ENCODE measurements at regions not wholly inside any gene's neighbourhood (a gene's known extent, or its start where the extent isn't known, plus 50 kb on each side); places are given as distances from the start of the nearest gene placed in this dataset.
"Not testable (repeated sequence)": the region's sequence is repeated elsewhere in the genome, so short reads cannot be mapped to it uniquely, and the experiment has no call there.

DNA sequence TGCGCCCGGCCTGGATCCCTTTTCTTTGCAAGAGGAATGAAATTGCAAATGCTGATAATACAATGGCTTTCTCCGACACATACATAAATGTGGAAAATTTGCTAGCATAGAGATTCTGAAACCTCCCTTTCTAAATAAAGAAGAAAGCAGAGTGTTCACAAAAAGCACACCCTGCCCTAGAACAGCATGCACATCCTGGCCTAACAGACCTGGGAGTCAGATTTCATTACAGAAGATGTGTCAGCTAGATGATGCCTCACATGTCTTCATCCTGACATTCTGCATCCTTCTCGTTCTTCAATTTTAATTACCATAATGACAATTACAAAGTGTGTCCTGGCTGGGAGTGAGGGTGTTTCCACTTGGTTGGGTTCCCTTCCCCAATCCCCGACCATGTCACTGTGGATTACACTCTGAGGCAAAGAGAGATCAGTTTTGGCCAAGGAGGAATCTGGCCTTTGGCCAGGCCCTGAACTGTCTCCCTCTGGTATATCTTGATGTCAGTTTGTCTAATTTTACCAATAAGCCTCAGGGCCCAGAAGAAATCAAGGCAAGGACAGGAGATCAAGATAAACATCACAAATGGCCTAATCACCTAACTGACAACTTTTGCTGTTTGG, 104.9 kb upstream of the SPATA12 start:
- DNase-seq (ENCODE audit: low spot score), result no peak

DNA sequence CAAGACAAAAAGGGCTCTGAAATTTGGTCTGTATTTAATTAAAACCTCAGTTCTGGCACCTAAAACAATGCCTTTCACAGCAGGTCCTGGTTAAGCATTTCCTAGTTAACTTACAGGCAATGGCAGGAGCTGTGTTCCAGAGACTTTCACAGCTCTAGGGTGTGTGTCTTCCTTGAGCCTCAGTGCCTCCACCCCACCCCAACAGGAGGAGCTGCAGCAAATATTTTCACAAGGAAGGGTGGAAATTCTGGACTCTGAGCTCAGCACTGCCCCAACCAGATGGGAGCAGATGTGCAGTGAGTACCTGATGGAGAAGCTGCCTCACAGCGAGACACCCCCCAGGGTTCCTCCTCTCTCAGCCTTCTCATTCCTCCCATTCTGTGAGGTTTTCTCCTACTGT, 106.3 kb upstream of the SPATA12 start:
- no peak for DNase-seq (ENCODE audit: low spot score)

GRCh38 chr3:56952846-56953245, 107.6 kb upstream of the SPATA12 start:
- no peak for DNase-seq (ENCODE audit: low spot score)

DNA sequence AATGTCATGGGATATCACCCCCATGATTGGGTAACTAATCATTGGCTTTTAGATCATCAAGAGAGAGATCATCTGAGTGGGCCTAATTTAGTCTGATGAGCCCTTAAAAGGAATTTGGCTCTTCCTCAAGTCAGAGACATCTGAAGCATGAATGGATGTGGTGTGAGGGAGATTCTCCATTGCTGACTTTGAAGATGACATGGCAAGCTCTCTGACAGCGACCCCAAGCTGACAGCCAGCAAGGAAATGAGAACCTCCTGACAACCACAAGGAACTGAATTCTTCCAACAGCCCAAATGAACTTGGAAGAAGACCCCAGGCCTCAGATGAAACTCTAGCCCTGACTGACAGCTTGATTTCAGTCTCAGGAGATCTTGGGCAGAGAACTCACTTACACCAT, 108.4 kb upstream of the SPATA12 start:
- DNase-seq (ENCODE audit: low spot score), result no peak

- DNase-seq (ENCODE audit: low spot score), result no peak
Observed at GRCh38 chr3:56951366-56951765, 109.1 kb upstream of the SPATA12 start.

DNA sequence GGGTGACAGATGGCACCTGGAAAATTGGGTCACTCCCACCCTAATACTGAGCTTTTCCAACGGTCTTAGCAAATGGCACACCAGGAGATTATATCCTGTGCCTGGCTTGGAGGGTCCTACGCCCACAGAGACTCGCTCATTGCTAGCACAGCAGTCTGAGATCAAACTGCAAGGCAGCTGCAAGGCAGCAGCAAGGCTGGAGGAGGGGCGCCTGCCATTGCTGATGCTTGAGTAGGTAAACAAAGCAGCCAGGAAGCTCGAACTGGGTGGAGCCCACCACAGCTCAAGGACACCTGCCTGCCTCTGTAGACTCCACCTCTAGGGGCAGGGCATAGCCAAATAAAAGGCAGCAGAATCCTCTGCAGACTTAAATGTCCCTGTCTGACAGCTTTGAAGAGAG, 115.1 kb upstream of the SPATA12 start:
- not testable (repeated sequence) for DNase-seq (ENCODE audit: low spot score)

DNA sequence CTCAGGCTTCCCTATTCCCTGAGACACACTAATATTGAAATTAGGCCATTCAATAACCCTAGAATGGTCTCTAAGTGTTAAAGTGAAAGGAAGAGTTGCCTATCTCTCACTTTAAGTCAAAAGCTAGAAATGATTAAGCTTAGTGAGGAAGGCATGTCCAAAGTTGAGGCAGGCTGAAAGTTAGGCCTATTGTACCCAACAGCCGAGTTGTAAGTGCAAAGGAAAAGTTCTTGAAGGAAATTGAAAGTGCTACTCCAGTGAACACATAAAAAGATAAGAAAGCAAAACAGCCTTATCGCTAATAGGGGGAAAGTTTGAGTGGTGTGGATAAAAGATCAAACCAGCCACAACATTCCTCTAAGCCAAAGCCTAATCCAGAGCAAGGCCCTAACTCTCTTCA, 117.9 kb upstream of the SPATA12 start:
- DNase-seq (ENCODE audit: low spot score), result no peak

GRCh38 chr3:56940976-56941375, 119.5 kb upstream of the SPATA12 start:
- DNase-seq (ENCODE audit: low spot score), result no peak

- no peak for DNase-seq (ENCODE audit: low spot score)
Observed at GRCh38 chr3:56940321-56940720, 120.1 kb upstream of the SPATA12 start.

DNA sequence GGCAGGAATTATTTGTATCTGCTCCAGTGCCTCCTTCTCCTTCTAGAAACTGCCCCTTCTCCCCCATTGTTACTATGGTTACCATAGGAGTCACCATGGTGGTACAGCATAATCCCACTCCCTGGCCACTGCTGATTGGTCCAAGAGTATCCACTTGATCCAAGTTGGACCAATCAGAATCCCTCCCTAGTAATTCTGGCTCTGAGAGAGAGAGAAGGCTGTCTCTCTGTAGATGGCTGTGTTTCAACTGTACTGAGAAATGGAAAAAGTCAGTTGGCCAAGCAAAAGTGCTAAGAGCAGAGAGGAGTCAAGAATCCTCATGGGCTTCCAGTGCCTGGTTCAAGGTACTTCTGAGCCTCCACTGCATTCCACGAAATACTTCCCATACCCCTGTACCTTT, 120.6 kb upstream of the SPATA12 start:
- no peak for DNase-seq (ENCODE audit: low spot score)

- no peak for DNase-seq (ENCODE audit: low spot score)
Observed at GRCh38 chr3:56938530-56938929, 121.9 kb upstream of the SPATA12 start.

DNA sequence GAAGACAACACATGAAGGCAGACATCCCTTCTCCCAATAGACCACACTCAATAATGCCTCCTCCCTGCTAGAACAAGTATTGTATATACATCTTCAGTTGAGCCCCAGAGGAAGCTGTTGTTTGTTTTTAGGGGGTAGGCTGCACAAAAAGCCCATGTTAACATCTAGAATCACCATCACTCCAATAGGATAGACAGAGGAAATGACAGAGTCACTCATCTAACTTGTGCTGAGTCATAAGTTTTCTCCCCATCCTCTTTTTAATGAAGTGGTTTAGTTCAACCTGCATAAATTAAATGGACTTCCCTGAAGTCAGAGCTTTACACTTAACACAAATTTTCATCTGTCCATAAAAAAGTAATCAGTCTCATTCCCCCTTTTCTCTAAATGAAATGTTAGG, 122.9 kb upstream of the SPATA12 start:
- no peak for DNase-seq (ENCODE audit: low spot score)

GRCh38 chr3:56935811-56936210, 124.7 kb upstream of the SPATA12 start:
- DNase-seq (ENCODE audit: low spot score), result no peak

DNA sequence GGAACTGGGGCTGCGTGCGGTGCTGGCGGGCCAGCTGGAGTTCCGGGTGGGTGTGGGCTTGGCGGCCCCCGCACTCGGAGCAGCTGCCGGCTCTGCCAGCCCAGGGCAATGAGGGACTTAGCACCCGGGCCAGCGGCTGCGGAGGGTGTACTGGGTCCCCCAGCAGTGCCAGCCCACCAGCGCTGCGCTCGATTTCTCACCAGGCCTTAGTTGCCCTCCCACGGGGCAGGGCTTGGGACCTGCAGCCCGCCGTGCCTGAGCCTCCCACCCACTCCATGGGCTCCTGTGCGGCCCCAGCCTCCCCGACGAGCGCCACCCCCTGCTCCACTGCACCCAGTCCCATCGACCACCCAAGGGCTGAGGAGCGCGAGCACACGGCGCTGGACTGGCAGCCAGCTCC, 126.0 kb upstream of the SPATA12 start:
- DNase-seq (ENCODE audit: low spot score), result not testable (repeated sequence)

- no peak for DNase-seq (ENCODE audit: low spot score)
Observed at GRCh38 chr3:56933803-56934202, 126.7 kb upstream of the SPATA12 start.

- DNase-seq (ENCODE audit: low spot score), result no peak
Observed at GRCh38 chr3:56932866-56933265, 127.6 kb upstream of the SPATA12 start.

DNA sequence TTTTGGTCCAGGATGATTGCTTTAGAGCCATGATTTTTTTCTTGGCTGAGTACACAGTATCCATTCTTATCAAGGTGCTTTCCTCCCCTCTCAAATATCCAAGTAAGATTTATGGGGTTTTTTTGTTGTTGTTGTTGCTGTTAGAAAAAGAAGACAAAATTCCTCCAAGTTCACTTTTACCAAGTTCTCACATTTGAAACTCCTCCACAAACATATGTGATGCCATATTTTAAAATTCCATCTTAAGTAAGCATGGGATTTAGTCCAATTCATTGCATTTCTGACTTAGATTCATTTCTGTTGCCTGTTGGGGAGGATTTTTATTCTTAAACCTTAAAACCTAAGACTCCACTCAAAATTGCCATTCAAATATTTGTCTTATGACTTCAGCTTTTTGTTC, 128.6 kb upstream of the SPATA12 start:
- no peak for DNase-seq (ENCODE audit: low spot score)

DNA sequence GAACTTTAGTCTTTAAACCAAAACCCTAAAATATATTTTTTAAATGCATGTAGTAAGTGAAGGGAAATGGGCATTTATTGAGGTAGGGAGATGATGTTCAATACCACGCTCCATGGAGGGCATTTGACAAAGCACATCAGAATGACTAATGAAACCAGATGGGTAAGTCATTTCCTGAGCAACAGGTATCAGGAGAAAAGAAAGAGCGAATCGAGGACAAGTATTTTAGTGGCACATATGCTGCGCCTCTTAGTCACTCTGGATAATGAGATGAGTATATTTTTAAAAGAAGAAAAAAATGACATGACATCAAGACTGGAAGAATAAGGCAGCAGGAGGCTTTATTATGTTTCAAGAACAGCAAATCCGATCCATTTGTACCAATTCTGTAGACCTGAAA, 129.0 kb upstream of the ARHGEF3 start:
- no peak for DNase-seq (ENCODE audit: low spot score)

- DNase-seq (ENCODE audit: low spot score), result no peak
Observed at GRCh38 chr3:56929809-56930615, 128.3 kb upstream of the ARHGEF3 start.

DNA sequence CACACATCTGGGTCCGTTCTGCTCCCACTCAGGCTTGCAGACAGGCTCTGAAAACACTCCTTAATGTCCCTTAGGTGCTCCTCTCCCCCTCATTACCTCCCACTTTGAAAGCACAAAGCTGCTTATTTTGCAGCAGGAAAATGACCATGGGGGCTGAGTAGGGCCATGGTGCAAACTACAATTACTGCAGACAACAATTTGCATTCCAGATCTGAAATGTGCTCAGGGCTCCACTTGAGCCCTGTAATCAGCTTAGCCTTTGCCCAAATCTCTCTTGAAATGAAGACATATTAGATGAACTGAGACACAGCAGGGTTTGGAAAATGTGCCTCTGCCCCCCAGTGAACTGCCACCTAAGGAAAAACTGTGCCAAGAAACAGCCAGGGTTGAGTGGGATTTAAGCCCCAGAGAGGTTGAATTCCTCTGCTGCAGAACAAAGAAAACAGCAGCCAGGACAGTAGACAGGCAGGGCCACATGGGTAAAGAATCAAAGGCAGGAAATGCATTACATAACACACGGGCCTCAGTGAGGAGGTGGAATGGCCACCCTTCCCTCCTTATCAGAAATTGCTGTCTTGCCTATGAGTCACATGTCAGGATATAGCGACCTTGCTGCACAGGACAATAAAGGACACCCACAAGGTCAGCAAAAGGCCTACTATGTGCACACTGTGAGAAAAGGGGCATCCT, 126.8 kb upstream of the ARHGEF3 start:
- DNase-seq (ENCODE audit: low spot score), result no peak

DNA sequence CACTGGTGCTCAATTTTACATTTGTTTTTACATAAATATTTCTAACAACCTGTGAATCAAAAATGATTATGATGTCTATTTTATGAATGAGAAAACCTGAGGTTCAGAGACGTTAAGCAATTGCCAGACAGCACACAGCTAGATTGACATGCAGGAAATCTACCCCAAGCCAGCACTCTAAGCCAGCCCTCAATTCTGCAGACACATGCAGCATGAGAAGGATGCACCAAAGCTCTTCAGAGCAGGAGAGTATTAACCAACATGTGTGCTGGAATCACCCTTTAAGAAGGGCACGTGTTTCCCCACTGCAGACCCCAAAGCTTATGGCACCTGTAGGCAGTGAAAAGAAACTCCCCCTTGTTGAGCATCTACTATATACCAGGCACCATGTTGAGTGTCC, 126.1 kb upstream of the ARHGEF3 start:
- DNase-seq (ENCODE audit: low spot score), result no peak

GRCh38 chr3:56926947-56927282, 125.2 kb upstream of the ARHGEF3 start:
- DNase-seq (ENCODE audit: low spot score), result no peak

GRCh38 chr3:56926243-56926946, 124.6 kb upstream of the ARHGEF3 start:
- DNase-seq (ENCODE audit: low spot score), result no peak

Data from hepatic stellate cell (primary cell).